NCI-H460 (cell line): ENCODE measurements at regions not wholly inside any gene's neighbourhood (a gene's known extent, or its start where the extent isn't known, plus 50 kb on each side); places are given as distances from the start of the nearest gene placed in this dataset.

ENCODE experiments used
- DNase-seq: peaks from one replicate; pipeline ENCODE4 v3.0.0-alpha.2; 2016; ENCODE audit warnings: low read depth; ENCODE audit errors: extremely low read depth

- no peak for DNase-seq
Observed at GRCh38 chr5:117299224-117299935, 724.8 kb upstream of the SEMA6A start.

- no peak for DNase-seq
Observed at GRCh38 chr5:117296872-117297271, 722.2 kb upstream of the SEMA6A start.

- no peak for DNase-seq
Observed at GRCh38 chr5:117295941-117296340, 721.3 kb upstream of the SEMA6A start.

GRCh38 chr5:117286813-117287212, 712.2 kb upstream of the SEMA6A start:
- no peak for DNase-seq

GRCh38 chr5:117271656-117272055, 697.0 kb upstream of the SEMA6A start:
- no peak for DNase-seq

- DNase-seq = no peak
Observed at GRCh38 chr5:117266280-117266679, 691.7 kb upstream of the SEMA6A start.

- DNase-seq = no peak
Observed at GRCh38 chr5:117263231-117263630, 688.6 kb upstream of the SEMA6A start.

GRCh38 chr5:117262572-117263131, 688.0 kb upstream of the SEMA6A start:
- no peak for DNase-seq

- DNase-seq = no peak
Observed at GRCh38 chr5:117261948-117262571, 687.4 kb upstream of the SEMA6A start.

GRCh38 chr5:117255211-117256027, 680.8 kb upstream of the SEMA6A start:
- DNase-seq = no peak

GRCh38 chr5:117252566-117252965, 677.9 kb upstream of the SEMA6A start:
- DNase-seq = no peak

- DNase-seq = no peak
Observed at GRCh38 chr5:117249086-117249815, 674.6 kb upstream of the SEMA6A start.

GRCh38 chr5:117246424-117246823, 671.8 kb upstream of the SEMA6A start:
- no peak for DNase-seq

- no peak for DNase-seq
Observed at GRCh38 chr5:117245130-117245529, 670.5 kb upstream of the SEMA6A start.

- no peak for DNase-seq
Observed at GRCh38 chr5:117242028-117242427, 667.4 kb upstream of the SEMA6A start.

- no peak for DNase-seq
Observed at GRCh38 chr5:117236941-117237340, 662.3 kb upstream of the SEMA6A start.

GRCh38 chr5:117235786-117236185, 661.2 kb upstream of the SEMA6A start:
- no peak for DNase-seq

GRCh38 chr5:117230375-117230774, 655.8 kb upstream of the SEMA6A start:
- no peak for DNase-seq

GRCh38 chr5:117220730-117221129, 646.1 kb upstream of the SEMA6A start:
- DNase-seq = no peak

- DNase-seq = no peak
Observed at GRCh38 chr5:117218789-117219188, 644.2 kb upstream of the SEMA6A start.

- no peak for DNase-seq
Observed at GRCh38 chr5:117212866-117213265, 638.2 kb upstream of the SEMA6A start.
